ENCODE measurements at regions not wholly inside any gene's neighbourhood (a gene's known extent, or its start where the extent isn't known, plus 50 kb on each side); places are given as distances from the start of the nearest gene placed in this dataset.

DNA sequence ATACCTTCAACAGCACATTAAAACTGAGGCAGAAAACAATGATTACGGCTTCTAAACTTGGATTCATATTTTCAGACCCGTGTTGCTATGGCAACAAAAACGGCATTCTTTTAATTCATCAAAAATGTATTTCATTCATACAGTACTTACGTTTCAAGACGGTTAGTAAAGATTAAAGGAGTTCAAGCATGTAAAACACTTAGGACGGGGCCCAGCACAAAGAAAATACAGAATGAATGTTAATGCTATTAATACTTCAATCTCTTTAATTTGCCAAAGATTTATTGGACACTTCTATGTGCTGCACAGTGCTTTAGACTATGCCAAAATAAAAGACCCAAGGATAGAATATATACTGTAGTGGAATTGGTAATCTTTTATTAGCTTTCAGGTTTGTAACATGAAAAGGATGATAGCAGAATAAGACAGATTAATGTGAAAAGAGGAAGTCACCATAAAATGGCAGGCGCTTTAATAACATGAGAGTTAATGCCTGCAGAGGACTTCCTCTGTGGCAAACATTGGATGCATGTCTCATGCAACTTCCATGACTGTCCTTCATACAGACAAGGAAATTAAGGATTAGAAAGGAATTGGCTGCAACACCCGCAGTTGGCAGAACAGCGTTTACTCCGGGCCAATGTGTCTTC lies 201.6 kb upstream of the KLF6 start:
- H3K4me1 Mint-ChIP-seq: peaks cover 12 to 19% (median 12%) of the 10 kb centered on the region in 3 donors
- Histone ChIP-seq H3K4me3 (ENCODE audit: low read length) (no peak overlapping the region), H3K27me3 (ENCODE audit: insufficient read depth, low read length, poor library complexity, severe bottlenecking) (no peaks in the 10 kb centered on the region), H3K36me3 (ENCODE audit: insufficient read depth, low read length) (no peaks in the 10 kb centered on the region), H3K27ac (ENCODE audit: low read depth, low read length) (no peak overlapping the region), H3K9me3 (ENCODE audit: low read length) (peaks cover 4% of the 10 kb centered on the region), H3K4me1 (ENCODE audit: insufficient read depth, low read length) (peaks cover 5% of the 10 kb centered on the region)
- H3K36me3 Mint-ChIP-seq: peaks cover 0 to 11% (median 4%) of the 10 kb centered on the region in 3 donors
- no peaks in the 10 kb centered on the region for H3K27me3 Mint-ChIP-seq
- no peak for DNase-seq
- peaks cover 0 to 10% (median 2%) of the 10 kb centered on the region in 5 donors for H3K9me3 Mint-ChIP-seq
- no peak overlapping the region for H3K4me3 Mint-ChIP-seq
- H3K27ac Mint-ChIP-seq: no peak overlapping the region
- ChIA-PET CTCF (no interaction called here), POLR2A (no interaction called here)

- H3K9me3 ChIP-seq (ENCODE audit: low read length): peaks cover 4% of the 10 kb centered on the region
- no peak overlapping the region for H3K27ac ChIP-seq (ENCODE audit: low read depth, low read length)
- Mint-ChIP-seq H3K4me1 (peaks cover 7 to 14% (median 12%) of the 10 kb centered on the region in 3 donors), H3K4me3 (no peak overlapping the region), H3K27ac (peak overlapping the region in 4 of 8 donors; percentile 27 to 57 (median 42)), H3K27me3 (no peaks in the 10 kb centered on the region), H3K9me3 (peaks cover 0 to 10% (median 2%) of the 10 kb centered on the region in 5 donors), H3K36me3 (peaks cover 0 to 11% (median 4%) of the 10 kb centered on the region in 3 donors)
- POLR2A ChIA-PET: interaction anchor here (0.8 to 1.0 kb wide), 2 partner anchors 11 to 198 kb away, joined by 3 read pairs; partner anchors contain the start of gene KLF6
- H3K4me1 ChIP-seq (ENCODE audit: insufficient read depth, low read length): peaks cover 42% of the 10 kb centered on the region
- CTCF ChIA-PET: interaction anchor here (2.0 kb wide), 1 partner anchor 8 kb away, joined by 8 read pairs; no protein-coding TSS in a partner anchor
- no peak for DNase-seq
- H3K4me3 ChIP-seq (ENCODE audit: low read length): no peak overlapping the region
- H3K27me3 ChIP-seq (ENCODE audit: insufficient read depth, low read length, poor library complexity, severe bottlenecking): no peaks in the 10 kb centered on the region
- no peaks in the 10 kb centered on the region for H3K36me3 ChIP-seq (ENCODE audit: insufficient read depth, low read length)
Observed at GRCh38 chr10:3982746-3983442, 197.9 kb upstream of the KLF6 start.

GRCh38 chr10:3981300-3981699 lies 196.3 kb upstream of the KLF6 start:
- H3K4me3 ChIP-seq (ENCODE audit: low read length): no peak overlapping the region
- ChIA-PET CTCF (interaction anchor here (0.8 to 2.0 kb wide), 4 partner anchors 10 to 99 kb away, joined by 3 to 8 read pairs (median 3); no protein-coding TSS in a partner anchor), POLR2A (interaction anchor here (1.1 to 1.6 kb wide), 3 partner anchors 11 to 197 kb away, joined by 3 to 7 read pairs (median 3); partner anchors contain the start of gene KLF6)
- H3K27me3 ChIP-seq (ENCODE audit: insufficient read depth, low read length, poor library complexity, severe bottlenecking): no peaks in the 10 kb centered on the region
- Mint-ChIP-seq H3K36me3 (peaks cover 0 to 11% (median 4%) of the 10 kb centered on the region in 3 donors), H3K27me3 (no peaks in the 10 kb centered on the region), H3K27ac (peak overlapping the region; percentile 48 to 91 (median 77)), H3K9me3 (peaks cover 0 to 10% (median 2%) of the 10 kb centered on the region in 5 donors), H3K4me1 (peaks cover 0 to 8% (median 0%) of the 10 kb centered on the region in 3 donors), H3K4me3 (peak overlapping the region in 6 of 7 donors; percentile 23 to 75 (median 56))
- DNase-seq: no peak
- H3K9me3 ChIP-seq (ENCODE audit: low read length): peaks cover 4% of the 10 kb centered on the region
- no peaks in the 10 kb centered on the region for H3K36me3 ChIP-seq (ENCODE audit: insufficient read depth, low read length)
- no peak overlapping the region for H3K27ac ChIP-seq (ENCODE audit: low read depth, low read length)
- H3K4me1 ChIP-seq (ENCODE audit: insufficient read depth, low read length): peaks cover 58% of the 10 kb centered on the region

DNA sequence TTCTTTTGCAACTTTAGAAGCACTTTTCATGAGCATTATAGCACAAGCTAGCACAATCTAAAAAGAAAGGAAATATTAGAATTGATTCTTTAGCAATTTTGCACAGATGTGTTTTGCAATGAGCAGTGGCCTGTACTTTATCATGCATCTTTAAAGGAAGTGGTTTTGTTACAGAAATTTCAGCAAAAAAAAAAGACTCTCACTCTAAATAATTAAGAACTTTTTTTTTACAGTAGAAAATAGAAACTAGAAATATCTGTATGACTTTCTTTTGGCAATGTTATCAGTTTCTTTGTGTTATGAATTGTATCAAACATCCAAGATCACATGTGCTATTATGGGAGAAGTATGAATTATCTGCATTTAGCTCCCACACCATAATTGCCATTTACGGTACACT lies 195.7 kb upstream of the KLF6 start:
- peak in 1 of 5 donors; percentile 20 for DNase-seq
- peak overlapping the region; percentile 27 to 78 (median 63) for H3K4me3 Mint-ChIP-seq
- H3K27me3 Mint-ChIP-seq: no peaks in the 10 kb centered on the region
- peaks cover 4% of the 10 kb centered on the region for H3K9me3 ChIP-seq (ENCODE audit: low read length)
- H3K36me3 Mint-ChIP-seq: peaks cover 0 to 11% (median 4%) of the 10 kb centered on the region in 3 donors
- H3K9me3 Mint-ChIP-seq: peaks cover 0 to 10% (median 2%) of the 10 kb centered on the region in 5 donors
- H3K36me3 ChIP-seq (ENCODE audit: insufficient read depth, low read length): no peaks in the 10 kb centered on the region
- H3K4me1 Mint-ChIP-seq: peaks cover 0 to 8% (median 0%) of the 10 kb centered on the region in 3 donors
- no peak overlapping the region for H3K4me3 ChIP-seq (ENCODE audit: low read length)
- H3K27ac ChIP-seq (ENCODE audit: low read depth, low read length): no peak overlapping the region
- H3K4me1 ChIP-seq (ENCODE audit: insufficient read depth, low read length): peaks cover 64% of the 10 kb centered on the region
- peak overlapping the region; percentile 49 to 96 (median 74) for H3K27ac Mint-ChIP-seq
- CTCF ChIA-PET: interaction anchor here (0.8 to 1.3 kb wide), 3 partner anchors 20 to 99 kb away, joined by 3 read pairs; no protein-coding TSS in a partner anchor
- no peaks in the 10 kb centered on the region for H3K27me3 ChIP-seq (ENCODE audit: insufficient read depth, low read length, poor library complexity, severe bottlenecking)
- POLR2A ChIA-PET: interaction anchor here (1.1 to 1.6 kb wide), 3 partner anchors 11 to 196 kb away, joined by 3 to 7 read pairs (median 3); partner anchors contain the start of gene KLF6

DNA sequence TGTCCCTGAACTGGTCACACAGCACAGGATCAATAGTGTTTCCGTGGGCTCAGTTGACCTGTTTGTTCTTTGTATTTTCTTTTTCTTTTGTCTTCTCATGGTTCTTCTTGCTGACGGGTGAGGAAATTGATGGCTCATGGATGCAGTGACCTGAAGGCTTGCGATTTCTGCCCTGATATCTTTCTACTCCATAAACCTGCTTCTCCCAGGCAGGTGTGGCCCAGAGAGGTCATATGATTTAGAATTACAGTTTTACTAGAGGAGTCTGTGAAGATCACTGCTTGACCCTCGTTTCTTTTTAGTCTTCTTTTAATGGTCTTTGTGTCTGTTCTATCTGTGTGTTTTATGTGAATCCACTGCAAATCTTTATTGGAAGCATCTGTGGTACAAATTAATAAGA lies 195.1 kb upstream of the KLF6 start:
- no peak overlapping the region for H3K4me3 ChIP-seq (ENCODE audit: low read length)
- H3K27ac ChIP-seq (ENCODE audit: low read depth, low read length): no peak overlapping the region
- DNase-seq: no peak
- no peaks in the 10 kb centered on the region for H3K36me3 ChIP-seq (ENCODE audit: insufficient read depth, low read length)
- Mint-ChIP-seq H3K27me3 (no peaks in the 10 kb centered on the region), H3K4me3 (peak overlapping the region; percentile 5 to 78 (median 63)), H3K9me3 (peaks cover 0 to 10% (median 2%) of the 10 kb centered on the region in 5 donors), H3K4me1 (peaks cover 0 to 8% (median 0%) of the 10 kb centered on the region in 3 donors), H3K36me3 (peaks cover 0 to 11% (median 4%) of the 10 kb centered on the region in 3 donors), H3K27ac (peak overlapping the region in 7 of 8 donors; percentile 19 to 96 (median 58))
- ChIA-PET POLR2A (interaction anchor here (1.0 to 1.6 kb wide), 3 partner anchors 19 to 195 kb away, joined by 4 to 7 read pairs (median 7); partner anchors contain the start of gene KLF6), CTCF (interaction anchor here (1.3 kb wide), 1 partner anchor 47 kb away, joined by 3 read pairs; no protein-coding TSS in a partner anchor)
- peaks cover 4% of the 10 kb centered on the region for H3K9me3 ChIP-seq (ENCODE audit: low read length)
- H3K27me3 ChIP-seq (ENCODE audit: insufficient read depth, low read length, poor library complexity, severe bottlenecking): no peaks in the 10 kb centered on the region
- peaks cover 66% of the 10 kb centered on the region for H3K4me1 ChIP-seq (ENCODE audit: insufficient read depth, low read length)

GRCh38 chr10:3978761-3979160 lies 193.8 kb upstream of the KLF6 start:
- no peak overlapping the region for H3K27ac ChIP-seq (ENCODE audit: low read depth, low read length)
- Mint-ChIP-seq H3K36me3 (peaks cover 0 to 7% (median 4%) of the 10 kb centered on the region in 3 donors), H3K4me1 (peaks cover 10 to 15% (median 11%) of the 10 kb centered on the region in 3 donors), H3K27ac (peak overlapping the region in 7 of 8 donors; percentile 5 to 64 (median 55)), H3K9me3 (peaks cover 0 to 10% (median 2%) of the 10 kb centered on the region in 5 donors), H3K4me3 (peak overlapping the region in 3 of 7 donors; percentile 2 to 14 (median 6)), H3K27me3 (no peaks in the 10 kb centered on the region)
- ChIA-PET CTCF (no interaction called here), POLR2A (interaction anchor here (1.2 kb wide), 1 partner anchor 194 kb away, joined by 7 read pairs; the partner anchor contains the start of gene KLF6)
- H3K9me3 ChIP-seq (ENCODE audit: low read length): peaks cover 4% of the 10 kb centered on the region
- H3K27me3 ChIP-seq (ENCODE audit: insufficient read depth, low read length, poor library complexity, severe bottlenecking): no peaks in the 10 kb centered on the region
- H3K36me3 ChIP-seq (ENCODE audit: insufficient read depth, low read length): no peaks in the 10 kb centered on the region
- H3K4me1 ChIP-seq (ENCODE audit: insufficient read depth, low read length): peaks cover 66% of the 10 kb centered on the region
- DNase-seq: peak in 1 of 5 donors; percentile 6
- no peak overlapping the region for H3K4me3 ChIP-seq (ENCODE audit: low read length)

- peaks cover 13 to 16% (median 14%) of the 10 kb centered on the region in 3 donors for H3K4me1 Mint-ChIP-seq
- ChIA-PET POLR2A (no interaction called here), CTCF (no interaction called here)
- peaks cover 0 to 8% (median 2%) of the 10 kb centered on the region in 5 donors for H3K9me3 Mint-ChIP-seq
- DNase-seq: no peak
- peaks cover 1% of the 10 kb centered on the region for H3K9me3 ChIP-seq (ENCODE audit: low read length)
- peaks cover 72% of the 10 kb centered on the region for H3K4me1 ChIP-seq (ENCODE audit: insufficient read depth, low read length)
- H3K27me3 ChIP-seq (ENCODE audit: insufficient read depth, low read length, poor library complexity, severe bottlenecking): no peaks in the 10 kb centered on the region
- no peaks in the 10 kb centered on the region for H3K36me3 ChIP-seq (ENCODE audit: insufficient read depth, low read length)
- H3K4me3 Mint-ChIP-seq: no peak overlapping the region
- H3K27me3 Mint-ChIP-seq: no peaks in the 10 kb centered on the region
- H3K36me3 Mint-ChIP-seq: peaks cover 0 to 6% (median 4%) of the 10 kb centered on the region in 3 donors
- H3K4me3 ChIP-seq (ENCODE audit: low read length): no peak overlapping the region
- H3K27ac Mint-ChIP-seq: no peak overlapping the region
- no peak overlapping the region for H3K27ac ChIP-seq (ENCODE audit: low read depth, low read length)
Observed at GRCh38 chr10:3978174-3978573, 193.2 kb upstream of the KLF6 start.

All from CD8-positive, alpha-beta memory T cell (primary cell).